GM21526 (cell line): ENCODE measurements at regions not wholly inside any gene's neighbourhood (a gene's known extent, or its start where the extent isn't known, plus 50 kb on each side); places are given as distances from the start of the nearest gene placed in this dataset.
A peak's percentile ranks its signal among the peaks of the same experiment; 100 is the strongest.

Source experiments
- ATAC-seq: cut with Tn5 transposase; IDR thresholded peaks from one replicate; pipeline ENCODE4 v1.9.1; 2021; ENCODE audit warnings: moderate library complexity; ENCODE audit not compliant: unreplicated experiment, low FRiP score

DNA sequence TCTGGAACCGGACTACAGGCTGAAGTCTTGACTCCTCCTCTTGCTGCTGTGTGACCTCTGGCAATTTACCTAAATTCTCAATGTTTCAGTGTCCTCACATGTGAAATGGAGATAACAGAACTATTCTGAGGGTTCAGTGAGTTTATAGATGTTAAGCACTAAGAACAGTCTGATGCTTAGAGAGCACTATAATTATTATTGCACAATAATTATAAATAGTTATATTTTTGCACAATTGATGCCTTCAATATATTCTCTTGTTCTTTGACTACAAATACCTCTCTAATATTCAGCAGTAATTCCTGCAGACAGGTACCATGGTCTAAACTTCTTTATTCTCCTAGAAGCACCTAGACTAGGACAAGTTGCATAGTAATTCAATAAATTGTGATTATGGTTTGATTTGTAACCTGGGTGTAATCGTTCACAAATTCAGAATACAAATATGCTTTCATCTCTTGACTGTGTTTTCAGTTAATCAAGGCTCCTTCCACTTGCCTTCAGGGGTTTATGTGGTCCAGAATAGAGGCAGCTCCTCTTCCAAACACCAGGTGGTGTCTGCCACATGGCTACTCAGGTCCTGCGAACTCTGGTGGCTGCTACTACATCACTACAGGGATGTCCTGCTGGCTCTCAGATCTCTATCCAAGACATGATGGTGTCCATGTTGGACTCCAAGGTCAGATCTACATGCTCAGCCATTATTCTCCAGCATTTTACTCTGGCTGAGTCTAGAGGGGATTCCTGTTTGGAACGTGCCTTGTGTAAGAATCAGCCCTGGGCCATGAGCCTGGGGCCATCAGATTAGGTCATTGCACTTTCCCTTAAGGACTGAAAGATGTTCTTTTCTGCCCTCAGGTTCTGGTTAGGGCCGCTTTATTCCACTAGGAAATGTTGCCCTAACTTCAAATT lies 103.4 kb downstream of the QRFPR start:
- peak; percentile 76 for ATAC-seq

GRCh38 chr4:121273191-121273590 lies 107.6 kb downstream of the QRFPR start:
- no peak for ATAC-seq

DNA sequence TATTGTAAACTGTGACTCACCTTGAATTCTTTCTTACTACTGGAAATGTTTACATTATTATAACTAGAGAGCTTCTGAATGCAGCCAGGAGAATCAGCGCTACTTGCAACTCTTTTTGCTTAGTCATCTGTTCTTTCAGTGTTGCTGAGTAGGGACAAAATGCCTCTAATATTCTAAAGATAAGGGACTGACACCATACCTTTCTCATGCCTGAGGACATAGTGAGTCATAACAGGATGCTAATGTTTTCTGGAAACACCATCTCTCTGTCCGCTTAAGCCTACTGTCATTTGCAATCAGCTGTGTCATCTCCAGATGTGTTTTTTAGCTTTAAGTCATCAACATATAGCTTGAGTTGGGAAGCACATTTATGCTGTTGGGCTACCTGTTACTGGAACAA lies 108.3 kb downstream of the QRFPR start:
- ATAC-seq: peak; percentile 89

DNA sequence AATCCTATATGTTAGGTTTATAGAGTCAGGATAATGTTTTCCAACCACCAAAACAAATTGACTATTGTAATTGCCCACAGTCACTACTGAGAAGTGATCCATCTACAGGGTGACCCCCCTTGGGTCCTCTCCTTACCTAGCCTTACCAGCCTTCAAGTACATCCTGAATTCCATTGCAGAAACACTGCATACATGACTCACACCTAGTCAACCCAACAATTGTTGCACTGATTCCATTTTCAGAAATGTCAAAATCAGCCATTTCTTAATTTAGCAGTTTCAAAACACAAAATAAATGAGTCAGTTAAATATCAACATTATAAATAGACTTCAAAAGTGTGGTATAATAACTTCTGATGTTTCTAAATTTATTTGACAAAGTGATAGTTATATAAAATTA lies 106.3 kb upstream of the TNIP3 start:
- ATAC-seq: no peak

DNA sequence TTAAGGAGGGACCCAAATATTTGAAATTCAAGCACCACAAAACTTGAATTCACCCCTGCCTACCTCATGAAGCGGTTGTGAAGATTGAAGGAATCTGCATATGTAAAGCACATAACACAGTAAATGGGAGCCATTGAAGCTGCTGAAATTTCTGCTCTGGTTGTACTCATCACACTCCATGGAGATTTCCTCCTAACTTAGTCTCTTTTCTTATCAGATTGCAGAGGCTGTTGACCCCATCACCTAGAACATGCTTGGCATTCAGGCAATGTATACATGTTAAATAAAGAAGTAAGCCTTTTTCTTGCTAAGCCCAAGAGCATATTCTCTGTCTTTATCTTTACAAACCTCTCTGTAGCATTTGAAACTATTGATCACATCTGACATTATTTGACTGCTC lies 104.9 kb upstream of the TNIP3 start:
- no peak for ATAC-seq

DNA sequence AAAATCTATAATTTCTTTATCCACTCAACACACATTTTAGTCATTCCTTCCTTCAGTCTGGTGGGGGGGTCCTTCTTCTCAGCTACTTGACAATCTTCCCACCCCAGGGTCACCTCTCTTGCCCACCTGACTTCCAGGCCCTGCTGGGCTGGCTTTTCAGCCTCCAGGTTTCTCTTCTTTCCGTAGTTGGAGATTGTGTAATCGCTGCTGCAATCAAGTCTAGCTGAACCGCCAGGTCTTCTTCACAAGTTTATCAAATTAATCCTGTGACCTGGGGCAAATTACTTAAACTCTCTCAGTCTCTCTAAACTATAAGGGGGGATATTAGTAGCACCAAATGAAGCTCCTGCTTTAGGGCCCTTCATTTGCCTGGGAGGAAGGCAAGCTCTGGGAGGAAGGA lies 102.9 kb upstream of the TNIP3 start:
- ATAC-seq: no peak

- ATAC-seq: no peak
Measured at GRCh38 chr4:121256887-121257466, 92.9 kb upstream of the TNIP3 start.

DNA sequence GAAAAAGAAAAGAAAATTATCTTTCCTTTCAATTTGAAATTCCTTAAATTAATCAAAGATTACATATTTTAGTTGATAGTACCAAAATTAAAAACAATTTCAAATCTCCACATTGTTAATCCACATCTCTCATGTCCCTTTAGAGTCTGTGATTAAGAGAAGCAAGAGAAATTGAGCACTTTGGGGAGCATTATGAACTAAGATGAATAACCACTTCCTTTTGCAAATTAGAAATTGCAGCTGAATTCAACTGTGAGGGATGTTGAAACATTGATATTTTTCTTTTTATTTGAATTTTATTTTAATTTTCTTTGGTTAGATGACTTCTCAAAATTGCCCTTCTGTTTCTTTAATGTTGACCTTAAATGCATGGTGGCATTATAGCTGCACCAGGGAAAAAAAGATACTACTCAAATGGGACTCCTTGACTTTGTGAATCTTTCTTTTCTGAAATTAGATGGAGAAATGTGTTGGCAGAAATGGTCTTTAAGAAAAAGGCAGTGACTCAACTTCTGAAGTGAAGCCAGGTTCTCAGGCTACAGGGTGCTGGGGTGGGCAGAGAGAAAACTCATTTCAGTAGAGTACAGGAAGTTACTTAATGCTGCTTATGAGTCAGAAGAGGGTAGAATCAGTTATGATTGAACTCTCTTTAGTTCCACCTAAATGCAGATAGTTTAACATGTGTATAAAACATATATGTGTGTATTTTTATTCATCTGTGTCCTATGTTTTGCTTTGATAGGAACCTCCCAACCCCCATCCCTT lies 92.0 kb upstream of the TNIP3 start:
- peak; percentile 99 for ATAC-seq

- ATAC-seq: no peak
Measured at GRCh38 chr4:121253961-121254360, 89.8 kb upstream of the TNIP3 start.

GRCh38 chr4:121252224-121252806 lies 88.2 kb upstream of the TNIP3 start:
- ATAC-seq: no peak

DNA sequence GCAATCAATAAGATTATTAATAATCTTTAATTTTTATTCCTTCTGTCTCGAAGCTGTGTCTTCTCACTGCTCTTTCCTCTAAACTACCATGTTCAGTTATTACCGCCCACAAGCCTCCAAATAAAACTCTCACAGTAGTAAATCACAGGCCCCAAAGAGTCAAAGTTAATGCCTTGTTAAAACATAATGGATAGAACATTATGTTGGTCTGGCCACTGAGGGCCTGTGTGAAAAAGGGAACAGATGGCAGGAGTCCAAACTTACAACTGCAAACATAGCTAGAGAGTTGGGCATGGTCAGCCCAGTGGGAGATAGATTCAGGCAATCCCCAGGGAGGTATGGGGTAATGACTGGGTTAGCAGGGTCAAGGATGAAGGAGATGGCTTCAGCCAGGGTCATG lies 84.6 kb upstream of the TNIP3 start:
- no peak for ATAC-seq

DNA sequence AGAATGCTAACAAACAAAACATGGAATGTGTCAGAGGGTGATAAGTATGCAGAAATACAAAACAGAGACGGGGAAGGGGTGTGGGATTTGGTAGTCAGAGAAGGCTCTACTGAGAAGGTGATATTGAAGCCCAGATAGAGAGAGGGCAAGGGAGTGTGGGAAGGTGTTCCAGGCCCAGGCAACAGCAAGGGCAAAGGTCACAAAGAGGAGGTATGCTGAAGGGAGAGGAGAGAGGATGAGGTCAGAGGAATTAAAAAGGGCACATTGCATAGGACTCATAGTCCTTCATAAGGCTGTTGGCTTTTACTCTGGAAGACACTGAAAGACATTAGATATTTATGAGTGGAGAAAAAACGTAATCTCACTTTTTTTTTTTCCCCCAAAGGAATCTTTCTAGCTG lies 82.6 kb upstream of the TNIP3 start:
- no peak for ATAC-seq

DNA sequence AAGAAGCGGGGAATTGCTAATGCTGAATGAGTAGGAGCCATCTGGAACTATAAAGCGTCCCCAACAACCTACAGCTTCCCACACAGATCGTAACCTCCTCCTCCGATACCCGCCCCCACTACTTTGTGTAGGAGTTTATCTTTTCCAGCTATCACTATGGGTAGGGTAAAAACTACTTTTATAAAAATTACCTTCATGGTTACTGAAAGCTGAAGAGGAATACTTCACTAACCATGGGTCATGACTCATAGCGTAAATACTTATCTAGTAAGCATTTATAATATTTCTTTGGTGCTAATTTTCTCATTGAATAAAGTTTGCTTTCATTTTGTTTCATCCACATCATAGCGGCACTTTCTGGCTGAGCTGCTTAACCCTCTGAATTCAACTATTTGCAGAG lies 79.4 kb upstream of the TNIP3 start:
- ATAC-seq: no peak

GRCh38 chr4:121242188-121242750 lies 78.1 kb upstream of the TNIP3 start:
- no peak for ATAC-seq

DNA sequence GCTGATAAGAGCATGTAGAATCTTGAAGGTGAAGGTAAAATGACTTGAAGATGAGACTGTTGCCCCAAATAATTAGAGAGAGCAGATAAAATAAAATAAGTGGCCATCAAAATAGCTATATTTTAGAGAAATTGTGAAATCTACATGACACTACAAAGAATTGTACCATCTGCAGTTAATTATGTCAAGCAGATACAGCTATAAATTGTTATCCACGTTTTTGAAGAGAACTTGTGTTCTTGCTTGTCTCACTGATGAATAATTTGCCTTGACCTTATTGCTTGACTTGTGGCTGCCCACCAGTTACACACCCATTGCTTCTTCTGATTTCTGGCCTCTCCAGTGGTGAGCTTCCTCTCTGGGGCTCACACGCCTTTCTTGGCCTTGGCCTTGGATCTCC lies 75.8 kb upstream of the TNIP3 start:
- no peak for ATAC-seq

DNA sequence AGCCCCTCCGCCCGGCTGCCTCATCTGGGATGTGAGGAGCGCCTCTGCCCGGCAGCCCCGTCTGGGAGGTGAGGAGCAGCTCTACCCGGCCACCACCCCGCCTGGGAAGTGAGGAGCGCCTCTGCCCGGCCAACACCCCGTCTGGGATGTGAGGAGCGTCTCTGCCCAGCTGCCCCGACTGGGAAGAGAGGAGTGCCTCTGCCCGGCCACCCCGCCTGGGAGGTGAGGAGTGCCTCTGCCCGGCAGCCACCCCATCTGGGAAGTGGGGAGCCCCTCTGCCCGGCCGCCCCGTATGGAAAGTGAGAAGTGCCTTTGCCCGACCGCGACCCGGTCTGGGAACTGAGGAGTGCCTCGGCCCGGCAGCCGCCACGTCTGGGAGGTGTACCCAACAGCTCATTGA lies 74.3 kb upstream of the TNIP3 start:
- ATAC-seq: no peak

- ATAC-seq: no peak
Measured at GRCh38 chr4:121237069-121237399, 72.9 kb upstream of the TNIP3 start.

DNA sequence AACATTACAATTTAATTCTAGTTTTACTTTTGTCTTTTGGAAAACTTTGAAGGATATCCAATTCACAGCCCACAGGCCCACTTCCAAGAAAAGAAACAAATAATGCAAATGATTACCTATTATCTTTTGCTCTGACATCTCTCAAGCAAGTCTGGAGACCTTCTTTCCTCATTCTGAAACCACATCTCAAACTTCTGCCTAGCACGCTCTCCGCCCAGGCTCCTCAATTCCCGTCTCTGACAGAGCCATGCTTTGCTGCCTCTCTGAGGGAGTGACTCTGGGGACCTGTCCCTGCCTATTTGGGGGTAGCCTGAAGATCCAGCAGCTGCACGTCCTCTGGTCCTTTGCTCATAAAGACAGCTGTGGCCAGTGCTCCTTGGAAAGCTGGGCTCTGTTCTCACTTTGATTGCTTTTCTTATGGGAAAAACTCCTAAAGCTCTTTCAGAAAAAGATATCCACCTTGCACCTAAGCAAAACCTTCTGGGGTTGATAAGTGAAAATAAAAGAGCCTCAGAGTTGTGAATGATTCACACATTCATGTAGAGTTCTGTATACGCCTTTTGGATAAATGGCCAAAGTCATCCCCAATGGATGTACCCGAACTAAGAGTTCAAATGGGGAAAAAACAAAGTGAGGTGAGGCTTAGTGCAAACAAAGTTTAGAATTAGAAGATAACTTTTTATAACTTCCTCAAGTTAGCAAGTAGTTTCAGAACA lies 72.4 kb upstream of the TNIP3 start:
- ATAC-seq: no peak

GRCh38 chr4:121233982-121234381 lies 69.9 kb upstream of the TNIP3 start:
- ATAC-seq: no peak

- no peak for ATAC-seq
Measured at GRCh38 chr4:121229993-121230392, 65.9 kb upstream of the TNIP3 start.
